HG02870 (cell line): ENCODE measurements at regions not wholly inside any gene's neighbourhood (a gene's known extent, or its start where the extent isn't known, plus 50 kb on each side); places are given as distances from the start of the nearest gene placed in this dataset.
A peak's percentile ranks its signal among the peaks of the same experiment; 100 is the strongest.

Experiments
- ATAC-seq: cut with Tn5 transposase; IDR thresholded peaks from one replicate; pipeline ENCODE4 v1.9.1; 2021; ENCODE audit warnings: mild to moderate bottlenecking, moderate library complexity; ENCODE audit not compliant: unreplicated experiment

DNA sequence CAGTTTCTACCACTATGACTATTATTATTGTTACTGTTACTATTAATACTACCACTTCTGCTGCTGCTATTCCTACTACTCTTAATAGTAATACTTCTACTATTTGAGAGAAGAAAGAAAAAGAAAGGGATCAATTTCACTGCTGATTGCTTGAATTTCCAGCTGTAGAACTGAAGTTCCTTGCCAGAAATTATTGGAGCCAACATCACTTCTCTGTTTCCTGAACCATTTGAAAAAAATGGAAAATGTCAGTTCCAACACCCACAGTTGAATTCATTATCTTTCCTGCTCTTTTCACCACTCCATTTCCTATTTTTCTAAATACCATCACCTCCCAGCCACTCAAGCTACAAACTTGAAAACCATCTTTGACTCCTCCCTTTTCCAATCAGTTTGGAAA is 54.1 kb upstream of the PIK3C2G start:
- ATAC-seq: no peak

DNA sequence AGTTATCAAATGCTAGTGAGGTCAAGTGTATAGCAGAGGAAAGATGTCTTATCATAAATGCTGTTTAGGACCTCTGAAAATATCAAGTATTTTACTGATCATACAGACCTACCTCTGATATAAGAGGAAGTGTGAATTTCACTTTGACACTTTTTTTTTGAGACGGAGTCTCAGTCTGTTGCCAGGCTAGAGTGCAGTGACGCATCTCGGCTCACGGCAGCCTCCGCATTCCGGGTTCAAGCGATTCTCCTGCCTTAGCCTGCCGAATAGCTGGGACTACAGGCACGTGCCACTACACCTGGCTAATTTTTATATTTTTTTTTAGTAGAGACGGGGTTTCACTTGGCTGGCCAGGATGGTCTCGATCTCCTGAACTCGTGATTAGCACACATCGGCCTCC is 55.1 kb upstream of the PIK3C2G start:
- no peak for ATAC-seq

DNA sequence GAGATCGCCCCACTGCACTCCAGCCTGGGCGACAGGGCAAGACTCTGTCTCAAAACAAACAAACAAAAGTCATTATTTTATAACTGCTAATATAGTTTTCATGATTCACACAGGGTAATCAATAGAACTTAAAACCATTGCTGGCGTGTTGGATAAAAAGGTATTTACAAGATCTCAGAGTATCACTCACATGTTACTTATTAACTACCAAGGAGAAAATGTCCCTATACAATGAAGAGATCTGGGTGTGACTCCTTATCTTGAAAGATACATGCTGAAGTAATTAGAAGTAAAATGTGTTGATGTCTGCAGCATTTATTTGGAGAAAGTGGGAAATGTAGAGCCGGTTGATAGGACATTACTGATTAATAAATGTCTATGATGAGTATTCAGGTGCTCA is 57.3 kb upstream of the PIK3C2G start:
- no peak for ATAC-seq

DNA sequence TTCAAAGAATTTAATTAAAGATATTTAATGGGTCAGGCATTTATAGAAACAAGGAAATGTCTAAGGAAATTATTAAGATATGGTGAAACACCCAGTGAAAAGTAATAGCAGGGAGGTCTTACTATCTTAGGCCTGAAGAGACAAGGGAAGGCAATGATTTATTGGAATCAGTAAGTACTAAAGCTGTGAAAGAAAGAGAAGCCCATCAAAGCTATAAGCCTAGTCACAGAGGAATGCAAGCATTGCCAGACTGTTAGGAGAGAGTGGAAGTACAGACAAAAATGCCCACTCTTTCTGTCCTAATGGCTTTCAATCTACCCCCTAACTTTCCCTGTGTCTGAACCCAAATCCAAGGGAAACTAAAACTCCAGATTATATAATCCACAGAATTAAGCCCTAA is 69.2 kb upstream of the PIK3C2G start:
- no peak for ATAC-seq

DNA sequence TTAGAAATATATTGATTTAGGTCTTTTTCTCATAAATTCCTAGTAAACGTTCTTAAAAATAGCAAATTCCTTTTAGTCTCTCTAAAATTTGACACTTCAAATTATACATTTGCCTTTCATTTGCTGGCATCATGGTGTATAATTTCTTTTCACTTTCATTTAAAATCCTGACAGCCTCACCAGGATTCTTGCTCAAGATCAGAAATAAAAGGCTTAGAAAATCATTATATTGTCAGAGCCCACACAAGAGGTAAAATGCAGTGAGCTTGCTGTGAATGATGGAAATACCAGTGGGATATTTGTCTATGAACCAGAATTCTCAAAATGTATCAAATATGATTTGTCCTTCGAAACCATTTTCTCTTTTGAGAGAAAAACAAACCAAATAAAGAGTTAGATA is 78.2 kb upstream of the PIK3C2G start:
- no peak for ATAC-seq

DNA sequence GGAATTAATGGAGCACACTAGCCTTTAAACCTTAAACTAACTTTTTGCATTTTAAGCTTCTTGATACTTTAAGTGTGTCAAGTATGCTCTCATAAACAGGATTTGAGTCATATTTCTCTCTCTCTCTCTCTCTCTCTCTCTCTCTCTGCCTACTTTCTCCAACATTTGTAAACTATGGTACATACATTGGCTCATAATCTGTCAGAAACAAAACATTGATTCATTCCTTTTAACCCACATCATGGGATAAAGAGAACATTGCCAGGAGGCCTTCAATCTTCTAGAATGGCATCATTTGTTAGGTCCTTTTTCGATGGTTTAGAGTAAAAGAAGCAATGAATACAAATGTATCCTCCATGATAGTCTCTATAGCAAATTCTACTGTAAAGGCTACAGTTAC is 81.6 kb upstream of the RERGL start:
- ATAC-seq: no peak

DNA sequence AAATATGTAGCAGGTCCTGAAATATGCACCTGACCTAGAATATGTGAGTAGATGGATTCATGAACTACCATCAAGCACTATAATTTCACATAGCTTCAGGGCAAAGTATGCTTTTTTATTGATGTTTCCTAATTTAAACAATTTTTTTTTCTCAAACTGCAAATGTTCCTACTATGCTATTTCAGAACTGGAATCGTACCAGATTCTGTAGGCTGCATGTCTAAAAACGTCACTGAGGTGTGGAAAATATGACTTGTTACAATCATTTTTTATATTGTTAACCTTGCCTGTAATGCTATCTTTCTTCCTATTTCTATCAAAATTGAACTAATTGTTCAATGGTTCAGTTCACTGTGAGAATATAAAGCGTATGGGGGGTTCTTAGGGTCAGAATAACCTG is 78.0 kb upstream of the RERGL start:
- ATAC-seq: no peak

DNA sequence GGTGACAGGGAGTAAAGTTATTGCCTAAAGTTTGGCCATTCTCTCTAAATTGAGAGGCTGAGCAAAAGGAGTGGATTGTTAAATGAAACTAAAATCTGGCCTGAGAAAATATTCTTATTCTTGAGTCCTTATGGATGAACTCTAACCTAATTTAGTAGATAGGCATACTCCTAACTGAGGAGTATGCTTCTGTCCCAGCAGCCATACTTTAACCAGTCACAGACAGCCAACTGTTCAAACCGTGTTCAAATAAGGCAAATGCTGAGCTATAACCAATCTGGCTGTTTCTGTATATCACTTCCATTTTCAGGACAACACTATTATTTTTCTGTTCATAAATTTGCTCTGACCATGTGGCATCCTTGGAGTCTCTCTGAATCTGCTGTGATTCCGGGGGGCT is 75.9 kb upstream of the RERGL start:
- no peak for ATAC-seq

DNA sequence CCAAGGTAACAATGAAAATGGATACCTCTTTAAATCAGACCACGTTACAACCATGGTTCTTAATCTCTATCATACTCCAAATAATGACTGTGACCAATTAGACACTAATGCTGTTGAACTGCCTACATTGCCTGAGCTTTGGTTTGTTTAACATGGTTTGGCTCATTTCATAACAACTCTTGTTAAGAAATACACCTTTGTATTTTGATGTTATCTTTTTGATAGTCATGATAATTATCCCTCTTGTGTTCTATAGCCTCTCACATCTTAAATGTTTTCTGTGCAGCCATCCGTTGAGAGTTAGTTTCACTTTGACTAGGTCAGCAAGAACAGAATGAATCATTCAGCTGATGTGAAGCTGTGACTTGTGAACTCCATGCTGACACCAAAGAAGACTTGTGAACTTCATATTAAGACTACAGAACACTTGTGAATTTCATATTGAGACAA is 75.5 kb upstream of the RERGL start:
- ATAC-seq: peak; percentile 98

DNA sequence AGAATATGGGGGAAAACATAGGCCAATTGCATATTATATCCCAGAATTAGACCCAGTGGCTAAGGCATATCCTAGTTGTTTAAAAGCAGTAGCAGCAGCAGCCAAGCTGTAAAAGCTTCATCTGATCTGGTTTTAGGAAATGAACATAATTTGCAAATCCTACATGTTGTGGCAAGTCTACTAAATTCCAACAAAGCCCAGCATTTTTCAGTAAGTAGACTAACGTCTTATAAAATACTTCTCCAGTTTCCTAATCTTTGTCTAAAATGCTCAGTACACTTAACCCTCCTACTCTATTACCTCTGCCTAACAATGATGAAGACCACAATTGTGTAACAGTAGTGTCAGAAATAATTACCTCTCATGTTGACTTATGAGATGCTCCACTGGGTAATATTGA is 70.9 kb upstream of the RERGL start:
- ATAC-seq: no peak

DNA sequence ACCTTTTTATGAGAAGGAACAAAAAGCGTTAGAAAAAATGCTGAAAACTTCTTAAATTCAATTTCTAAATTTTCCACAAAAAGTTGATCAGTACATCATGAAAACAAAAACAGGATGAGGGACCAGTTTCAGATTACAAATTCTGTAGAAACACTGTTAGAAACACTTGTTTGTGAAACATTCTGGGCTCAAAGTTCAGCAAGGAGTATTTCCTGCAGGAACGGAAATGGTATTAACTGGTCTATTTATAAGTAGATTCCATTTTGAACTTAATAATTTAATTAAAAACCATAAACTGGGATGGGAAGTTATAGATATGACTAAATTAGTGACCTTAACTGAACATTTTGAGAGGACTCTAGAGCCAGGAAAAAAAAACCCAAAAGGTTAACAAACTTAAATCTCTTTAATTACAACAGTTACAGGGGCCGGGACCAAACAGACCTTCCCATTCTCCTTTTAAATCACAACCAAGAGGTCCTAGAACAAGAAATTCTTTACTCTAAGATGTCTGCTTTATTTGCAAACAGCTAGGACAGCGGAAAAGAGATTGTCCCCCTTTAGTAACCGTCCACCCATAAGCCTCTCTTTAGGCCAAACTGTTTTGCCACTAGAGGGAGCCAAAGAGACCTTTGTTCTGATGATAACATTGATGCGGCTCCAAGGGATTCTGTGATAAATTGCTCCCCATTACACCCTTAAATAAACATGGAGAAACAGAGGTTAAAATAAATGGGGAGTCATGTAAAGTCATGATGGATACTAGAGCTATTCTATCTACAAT is 69.0 kb upstream of the RERGL start:
- ATAC-seq: no peak

DNA sequence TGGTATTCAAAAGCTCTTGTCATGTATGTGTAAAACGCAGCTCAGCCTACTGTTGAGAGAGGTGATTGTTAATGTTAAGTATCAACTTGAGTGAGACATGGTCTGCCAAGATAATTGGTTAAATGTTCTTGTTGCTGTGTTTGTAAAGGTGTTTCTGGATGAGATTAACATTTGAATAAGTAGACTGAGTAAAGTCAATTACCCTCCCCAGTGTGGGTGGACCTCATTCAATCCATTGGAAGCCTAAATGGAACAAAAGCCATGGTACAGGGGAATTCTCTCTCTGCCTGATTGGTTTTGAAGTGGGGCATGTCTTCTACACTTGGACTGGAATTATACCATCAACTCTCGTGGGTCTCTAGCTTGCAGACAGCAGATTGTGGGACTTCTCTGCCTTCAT is 63.8 kb upstream of the RERGL start:
- no peak for ATAC-seq

DNA sequence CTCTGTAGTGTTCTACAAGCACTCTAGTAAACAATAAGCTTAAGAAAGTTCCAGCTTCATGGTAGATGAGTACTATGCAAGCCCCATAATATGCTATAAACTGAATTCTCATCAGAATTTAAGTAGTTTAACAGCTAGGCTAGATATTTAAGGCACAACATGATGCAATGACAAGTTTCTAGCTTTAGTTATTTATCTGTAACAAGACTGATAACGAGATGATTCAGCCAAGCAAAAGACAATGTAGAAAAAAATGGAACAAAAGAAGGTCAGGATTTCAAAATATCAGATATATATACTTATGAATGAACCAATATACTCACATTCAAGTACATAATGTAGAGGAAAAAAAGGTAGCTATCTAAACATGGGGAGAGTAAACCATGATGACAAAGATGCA is 61.0 kb upstream of the RERGL start:
- no peak for ATAC-seq

DNA sequence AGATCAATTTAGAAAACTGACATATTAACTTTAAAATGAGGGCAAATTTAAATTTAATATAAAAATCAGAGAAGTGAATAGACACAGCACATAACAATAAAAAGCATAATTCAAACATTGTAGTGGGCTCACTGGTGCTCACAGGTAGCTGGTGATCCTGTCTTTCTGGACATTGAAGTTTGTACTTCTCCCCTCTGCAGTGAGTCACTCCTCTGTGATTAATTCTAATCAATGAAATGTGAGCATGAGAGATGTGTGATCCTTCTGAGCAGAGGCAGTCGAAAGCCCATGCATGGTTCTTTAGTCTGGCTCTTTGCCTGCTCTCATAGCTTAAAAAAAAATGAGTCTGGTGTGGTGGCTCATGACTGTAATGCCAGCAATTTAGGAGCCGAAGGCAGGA is 59.0 kb upstream of the RERGL start:
- no peak for ATAC-seq

DNA sequence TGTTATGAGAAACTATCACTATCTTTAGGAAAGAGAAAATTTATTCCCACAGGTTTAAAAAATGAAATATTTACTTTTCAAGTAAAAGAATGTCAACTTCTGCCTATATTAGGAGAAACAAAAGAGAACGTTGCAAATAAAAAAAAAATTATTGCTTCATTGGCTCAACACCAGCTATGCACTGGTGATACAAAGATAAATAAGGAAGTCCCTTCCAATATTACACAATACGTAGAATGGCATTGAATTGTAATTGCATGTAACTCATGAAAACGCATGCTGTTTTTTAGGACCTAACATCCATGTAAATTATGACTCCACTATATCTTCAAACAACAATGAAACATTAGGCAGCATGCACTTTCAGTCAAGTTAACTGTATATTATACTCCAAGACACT is 56.4 kb upstream of the RERGL start:
- no peak for ATAC-seq

DNA sequence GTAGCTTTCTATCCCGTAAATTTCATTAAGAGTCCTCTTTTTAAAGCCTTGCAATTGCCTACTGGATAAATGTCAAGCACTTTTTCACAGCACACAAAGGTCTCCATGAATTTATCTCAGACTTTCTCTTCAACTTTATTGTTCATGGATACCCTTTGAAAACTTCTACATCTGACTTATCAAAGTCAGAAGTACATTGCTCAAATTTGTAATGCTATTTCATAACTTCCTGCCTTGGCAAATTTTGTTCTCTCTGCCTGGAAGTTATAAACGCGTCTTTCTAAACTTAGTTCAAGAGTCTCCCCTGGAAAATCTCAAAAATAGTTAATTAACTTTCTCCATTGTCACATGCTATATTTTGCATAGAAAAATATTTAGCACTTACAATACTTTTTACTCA is 55.9 kb upstream of the RERGL start:
- no peak for ATAC-seq

DNA sequence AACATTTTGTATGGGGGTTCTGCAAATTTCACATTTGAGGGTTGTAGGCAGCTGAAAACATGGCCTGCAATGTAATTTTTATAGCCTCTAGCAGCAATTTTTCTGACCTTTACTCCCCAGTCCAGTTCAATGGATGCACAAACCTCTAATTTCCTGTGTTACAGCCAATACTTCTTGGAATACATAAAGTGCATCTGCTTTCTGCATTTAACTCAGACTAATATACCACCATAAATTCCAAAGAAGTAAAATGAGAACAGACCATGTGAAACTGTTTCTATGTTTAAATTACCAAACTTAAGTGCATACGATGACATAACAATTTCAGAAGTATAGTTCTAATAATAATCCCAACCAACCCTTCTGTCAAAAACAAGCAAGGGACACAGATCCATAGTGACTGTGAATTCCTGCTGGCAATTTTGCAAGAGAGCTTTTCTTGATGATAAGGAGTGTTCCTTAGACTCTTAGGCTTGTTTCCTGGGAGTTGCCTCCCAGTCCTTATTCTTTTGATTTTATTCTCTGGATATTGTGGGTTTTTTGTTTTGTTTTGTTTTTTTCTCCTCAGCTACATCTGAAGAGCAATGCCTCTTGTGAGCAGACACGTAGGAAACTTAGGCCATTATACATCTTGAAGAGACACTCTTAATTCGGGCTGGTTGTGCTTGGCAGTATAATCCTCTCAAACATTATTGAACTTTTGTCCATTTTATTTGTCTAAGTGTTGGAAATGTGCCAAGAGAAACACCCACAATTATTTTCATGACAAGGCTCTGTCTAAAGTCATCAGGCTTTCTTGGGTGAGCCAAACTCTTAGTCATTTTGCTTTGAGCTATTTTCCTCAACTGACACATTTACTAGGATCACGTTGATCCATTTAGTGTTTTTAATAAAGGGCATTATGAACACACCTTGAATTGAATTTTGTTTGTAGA is 51.3 kb upstream of the RERGL start:
- ATAC-seq: no peak

DNA sequence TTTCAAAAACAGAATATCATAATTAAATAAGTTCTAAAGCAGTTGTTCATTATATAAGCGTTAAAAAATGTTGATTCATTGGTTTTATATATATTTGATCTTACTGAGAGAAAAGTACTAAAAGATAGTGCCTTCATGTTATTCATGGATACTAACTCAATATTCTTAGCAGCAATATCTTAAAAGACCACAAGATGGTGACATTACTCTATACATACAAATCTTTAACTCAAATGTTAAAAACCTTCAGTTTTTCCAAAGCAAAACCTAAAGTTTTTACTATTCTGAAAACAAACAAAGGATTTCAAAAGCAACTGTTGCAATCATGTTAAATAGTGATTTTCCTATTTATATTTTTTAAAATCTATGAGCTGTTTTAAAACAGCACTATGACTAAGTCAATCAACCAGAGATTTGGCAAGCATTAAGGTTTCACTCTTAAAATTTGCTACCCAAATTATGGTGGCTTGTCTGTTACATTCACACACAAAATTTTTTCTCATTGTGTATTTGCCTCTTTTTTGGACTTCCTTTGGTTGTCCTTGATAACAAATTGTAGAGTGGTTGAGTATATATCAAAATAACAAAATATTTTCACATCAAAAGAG is 50.1 kb upstream of the RERGL start:
- no peak for ATAC-seq
